Activated naive CD8-positive, alpha-beta T cell treated with anti-CD3 and anti-CD28 coated beads, Interleukin-2, amount 10 ng/mL, durations not matched to agents 7 days and 5 days (primary cell): ENCODE measurements at regions not wholly inside any gene's neighbourhood (a gene's known extent, or its start where the extent isn't known, plus 50 kb on each side); places are given as distances from the start of the nearest gene placed in this dataset.

Experiments
- ATAC-seq: fragments of 150-1000 bp; cut with Tn5 transposase; one replicate; pipeline ENCODE4 v1.10.0; 2021; ENCODE audit warnings: low read depth, moderate library complexity
- POLR2A ChIA-PET: fragments of 350-600 bp; sonication (Branson Sonifier 250); formaldehyde crosslinking; loops from one replicate; lab custom pipeline; 2021; ENCODE audit warnings: antibody characterized with exemption; lab: Charles Lee
- DNase-seq: peaks from one replicate; pipeline ENCODE4 v3.0.0; 2021
- H3K27ac Mint-ChIP-seq: one replicate; pipeline ENCODE4 v1.8.0; 2022; ENCODE audit warnings: mild to moderate bottlenecking, mixed read lengths
- H3K27me3 Mint-ChIP-seq: one replicate; pipeline ENCODE4 v1.8.0; 2022; ENCODE audit warnings: mild to moderate bottlenecking, moderate library complexity, mixed read lengths
- H3K36me3 Mint-ChIP-seq: one replicate; pipeline ENCODE4 v1.8.0; 2021; ENCODE audit warnings: mild to moderate bottlenecking, mixed read lengths
- H3K4me1 Mint-ChIP-seq: one replicate; pipeline ENCODE4 v1.8.0; 2021; ENCODE audit warnings: mixed read lengths
- H3K4me3 Mint-ChIP-seq: one replicate; pipeline ENCODE4 v1.8.0; 2022; ENCODE audit warnings: mild to moderate bottlenecking, moderate library complexity, mixed read lengths
- H3K9me3 Mint-ChIP-seq: one replicate; pipeline ENCODE4 v1.8.0; 2021; ENCODE audit warnings: mixed read lengths

DNA sequence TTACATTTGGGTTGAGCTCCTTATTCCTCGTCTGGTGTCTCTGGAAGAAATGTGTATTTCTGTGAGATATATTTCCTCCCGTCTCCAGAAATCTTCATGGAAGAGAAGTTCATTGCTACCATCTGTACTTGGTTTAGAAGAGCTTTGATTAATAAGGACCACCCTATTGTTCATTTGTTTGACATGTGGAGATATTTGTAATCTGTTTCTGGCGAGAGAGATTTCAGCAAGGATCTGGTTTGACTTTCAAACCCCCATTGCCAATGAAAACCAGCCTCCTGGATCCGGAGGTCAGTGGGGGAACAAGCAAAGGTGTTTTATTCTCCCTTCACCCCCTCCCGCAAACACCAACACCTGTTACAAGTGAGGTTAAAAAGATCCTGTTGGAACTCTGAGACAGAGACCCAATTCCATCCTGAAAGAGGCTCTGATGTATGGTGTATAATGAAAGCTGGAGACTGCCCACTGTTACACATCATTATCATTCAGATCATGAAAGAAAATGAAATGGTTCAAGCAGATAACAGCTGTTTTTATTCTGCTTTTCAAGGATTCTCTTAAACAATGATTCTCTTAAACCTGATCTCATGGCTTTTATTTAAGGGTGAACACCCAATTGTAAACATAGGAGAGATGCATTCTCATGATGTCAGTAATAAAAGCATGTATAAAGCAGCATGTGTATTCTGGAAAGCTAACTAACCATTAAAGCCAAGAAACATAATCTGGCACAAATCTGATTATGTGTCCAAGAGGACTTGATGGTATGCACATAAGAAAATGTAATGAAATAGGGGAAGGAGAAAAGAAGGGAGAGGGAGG lies 393.5 kb upstream of the ADGRL2 start:
- Mint-ChIP-seq H3K4me1 (no peaks in the 10 kb centered on the region), H3K36me3 (no peaks in the 10 kb centered on the region), H3K27ac (no peak overlapping the region), H3K9me3 (no peaks in the 10 kb centered on the region), H3K27me3 (no peaks in the 10 kb centered on the region), H3K4me3 (no peak overlapping the region)
- ATAC-seq (no peak), DNase-seq (no peak)
- POLR2A ChIA-PET = no interaction called here

DNA sequence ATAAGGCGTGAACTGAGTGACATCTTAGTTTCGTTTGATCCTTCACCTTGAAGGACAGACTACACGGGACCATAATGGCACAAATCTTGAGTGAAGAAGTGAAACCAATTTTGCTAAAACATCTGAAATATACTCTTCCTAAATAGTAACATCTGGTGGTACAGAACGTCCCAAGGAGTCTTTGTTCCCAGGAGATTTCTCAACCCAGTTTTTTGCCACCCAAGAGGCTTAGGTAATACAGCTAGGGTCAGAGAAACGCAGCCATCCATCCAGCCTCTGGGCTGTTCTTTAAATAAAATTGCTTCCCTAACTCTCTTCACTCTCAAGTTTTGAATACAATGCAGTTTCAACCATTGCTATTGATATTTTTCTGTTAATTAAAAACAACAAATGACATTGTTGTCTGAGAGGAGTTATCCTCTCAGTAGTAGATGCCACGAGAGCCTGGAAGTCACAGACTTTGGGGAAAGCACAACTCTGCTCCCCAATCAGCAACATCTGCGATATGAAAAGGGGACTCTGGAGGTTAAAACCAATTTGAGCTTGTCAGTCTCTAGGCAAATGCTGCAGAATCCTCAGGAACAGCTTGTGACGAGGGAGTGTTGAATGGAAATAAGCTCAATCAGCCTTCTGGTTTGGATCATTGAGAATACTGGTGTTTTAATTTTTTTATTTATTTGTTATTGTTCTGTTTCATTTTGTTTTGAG lies 394.3 kb upstream of the ADGRL2 start:
- H3K27ac Mint-ChIP-seq = no peak overlapping the region
- ATAC-seq = no peak
- no peak overlapping the region for H3K4me3 Mint-ChIP-seq
- H3K9me3 Mint-ChIP-seq = no peaks in the 10 kb centered on the region
- POLR2A ChIA-PET = no interaction called here
- H3K4me1 Mint-ChIP-seq = no peaks in the 10 kb centered on the region
- DNase-seq = no peak
- no peaks in the 10 kb centered on the region for H3K27me3 Mint-ChIP-seq
- H3K36me3 Mint-ChIP-seq = no peaks in the 10 kb centered on the region

DNA sequence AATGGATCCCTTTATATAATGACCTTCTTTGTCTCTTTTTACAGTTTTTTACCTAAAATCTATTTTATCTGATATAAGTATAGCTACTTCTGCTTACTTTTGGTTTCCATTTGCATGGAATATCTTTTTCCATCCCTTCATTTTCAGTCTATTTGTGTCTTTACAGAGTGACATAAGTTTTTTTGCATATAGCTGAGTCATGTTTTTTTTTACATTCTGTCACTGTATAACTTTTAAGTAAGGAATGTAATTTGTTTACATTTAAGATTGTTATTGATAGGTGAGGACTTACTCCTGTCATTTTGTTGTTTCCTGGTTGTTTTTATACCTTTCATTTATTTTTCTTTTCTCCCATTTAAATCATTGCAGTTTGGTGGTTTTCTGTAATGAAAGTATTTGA lies 402.7 kb upstream of the ADGRL2 start:
- no peak overlapping the region for H3K4me3 Mint-ChIP-seq
- H3K27ac Mint-ChIP-seq = no peak overlapping the region
- H3K36me3 Mint-ChIP-seq = no peaks in the 10 kb centered on the region
- POLR2A ChIA-PET = no interaction called here
- H3K9me3 Mint-ChIP-seq = peaks cover 7% of the 10 kb centered on the region
- H3K4me1 Mint-ChIP-seq = no peaks in the 10 kb centered on the region
- no peak for DNase-seq
- no peaks in the 10 kb centered on the region for H3K27me3 Mint-ChIP-seq
- ATAC-seq = no peak

DNA sequence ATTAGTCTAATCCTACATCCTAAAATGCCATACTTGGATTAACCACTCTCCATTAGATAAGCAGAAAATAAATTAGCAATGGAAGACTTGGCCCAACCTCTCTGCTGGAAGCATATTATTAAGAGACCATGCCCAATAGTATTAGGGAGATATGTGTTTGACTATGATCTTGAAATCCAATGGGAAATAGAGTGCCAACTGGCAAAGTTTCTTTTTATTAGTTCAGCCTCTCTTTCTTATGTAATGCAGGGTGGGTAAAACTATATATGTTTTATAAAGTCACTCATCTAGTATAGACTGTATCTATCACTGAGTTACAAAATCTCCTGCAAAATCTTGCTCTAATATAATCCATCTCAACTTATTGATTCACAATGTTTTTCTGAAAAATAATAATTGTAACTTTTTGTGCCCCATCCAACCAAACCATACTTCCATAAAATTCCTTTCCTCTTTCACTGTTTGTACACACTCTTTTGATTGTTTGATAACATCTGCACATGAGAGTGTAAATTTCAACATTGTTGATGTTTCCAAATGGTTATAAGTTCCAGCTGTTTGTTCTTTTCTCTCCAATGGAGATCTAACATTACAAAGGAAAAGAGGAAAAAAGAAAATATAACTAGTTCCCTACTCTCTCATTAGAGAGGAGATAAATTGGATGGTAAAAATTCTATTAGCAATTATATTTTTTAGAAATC lies 408.1 kb upstream of the ADGRL2 start:
- DNase-seq = no peak
- POLR2A ChIA-PET = no interaction called here
- Mint-ChIP-seq H3K36me3 (no peaks in the 10 kb centered on the region), H3K27ac (no peak overlapping the region), H3K4me1 (no peaks in the 10 kb centered on the region), H3K27me3 (no peaks in the 10 kb centered on the region), H3K9me3 (peaks cover 4% of the 10 kb centered on the region), H3K4me3 (no peak overlapping the region)
- ATAC-seq = no peak

- ATAC-seq (no peak), DNase-seq (no peak)
- Mint-ChIP-seq H3K9me3 (peaks cover 4% of the 10 kb centered on the region), H3K27me3 (no peaks in the 10 kb centered on the region), H3K4me1 (no peaks in the 10 kb centered on the region), H3K27ac (no peak overlapping the region), H3K36me3 (no peaks in the 10 kb centered on the region), H3K4me3 (no peak overlapping the region)
- POLR2A ChIA-PET = no interaction called here
Observed at GRCh38 chr1:81391125-81391828, 409.5 kb upstream of the ADGRL2 start.

DNA sequence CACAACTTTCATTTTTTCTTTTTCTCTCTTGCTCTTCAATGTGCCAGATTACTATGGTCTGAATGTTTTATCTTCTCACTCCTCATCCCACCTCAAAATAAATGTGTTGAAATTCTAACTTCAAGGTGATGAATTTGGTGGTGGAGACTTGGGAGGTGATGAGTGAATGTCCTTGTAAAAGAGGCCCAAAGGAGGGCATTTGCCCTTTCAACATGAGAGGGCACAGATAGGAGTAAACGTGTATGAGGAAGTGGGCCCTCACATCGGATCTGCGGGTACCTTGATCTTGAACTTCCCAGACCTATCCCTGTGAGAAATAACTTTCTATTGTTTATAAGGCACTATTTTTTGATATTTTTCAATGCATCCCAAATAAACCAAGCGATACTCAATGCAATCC lies 412.3 kb upstream of the ADGRL2 start:
- no peaks in the 10 kb centered on the region for H3K4me1 Mint-ChIP-seq
- POLR2A ChIA-PET = no interaction called here
- no peak overlapping the region for H3K4me3 Mint-ChIP-seq
- DNase-seq (no peak), ATAC-seq (no peak)
- H3K9me3 Mint-ChIP-seq = peaks cover 2% of the 10 kb centered on the region
- no peaks in the 10 kb centered on the region for H3K27me3 Mint-ChIP-seq
- no peak overlapping the region for H3K27ac Mint-ChIP-seq
- H3K36me3 Mint-ChIP-seq = no peaks in the 10 kb centered on the region

DNA sequence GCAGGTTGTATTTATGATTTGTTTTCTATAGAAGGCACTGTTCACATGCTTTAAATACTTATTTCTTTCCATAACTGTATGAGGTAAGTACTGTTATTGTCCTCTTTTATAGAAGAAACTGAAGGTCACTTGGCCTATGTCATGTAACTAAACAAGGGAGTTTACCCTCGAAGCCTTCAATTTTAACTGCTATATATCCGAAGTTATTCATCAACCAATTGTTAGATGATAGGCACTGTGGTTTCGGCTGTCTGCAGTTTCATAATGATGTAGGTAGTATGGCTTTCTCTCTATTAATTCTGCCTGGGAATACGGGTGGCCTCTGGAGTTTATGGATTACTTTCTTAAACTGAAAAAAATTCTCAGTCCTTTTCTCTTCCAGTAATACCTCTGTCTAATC lies 413.3 kb upstream of the ADGRL2 start:
- ATAC-seq (no peak), DNase-seq (no peak)
- peaks cover 2% of the 10 kb centered on the region for H3K9me3 Mint-ChIP-seq
- no peaks in the 10 kb centered on the region for H3K27me3 Mint-ChIP-seq
- H3K36me3 Mint-ChIP-seq = no peaks in the 10 kb centered on the region
- POLR2A ChIA-PET = no interaction called here
- H3K27ac Mint-ChIP-seq = no peak overlapping the region
- H3K4me3 Mint-ChIP-seq = no peak overlapping the region
- no peaks in the 10 kb centered on the region for H3K4me1 Mint-ChIP-seq

DNA sequence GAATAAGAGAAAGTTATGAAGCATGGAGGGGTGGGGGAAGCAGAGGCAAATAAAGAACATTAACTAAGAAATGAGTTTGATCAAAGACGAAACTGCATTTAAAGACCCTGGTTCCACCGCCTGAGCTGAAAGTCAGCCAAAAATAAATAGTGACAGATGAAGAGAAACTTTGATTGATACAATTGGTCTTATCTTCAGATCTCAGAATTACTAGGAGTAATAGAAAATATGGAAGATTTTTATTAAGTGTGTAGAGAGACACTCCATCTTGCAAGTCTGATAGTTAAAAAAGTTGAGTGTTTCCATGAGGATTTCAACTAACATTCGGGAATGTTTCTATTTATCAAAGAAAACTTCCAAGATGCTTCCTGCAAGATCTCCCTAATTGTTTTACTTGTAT lies 418.2 kb upstream of the ADGRL2 start:
- peaks cover 1% of the 10 kb centered on the region for H3K9me3 Mint-ChIP-seq
- DNase-seq (no peak), ATAC-seq (no peak)
- POLR2A ChIA-PET = no interaction called here
- no peaks in the 10 kb centered on the region for H3K36me3 Mint-ChIP-seq
- no peak overlapping the region for H3K27ac Mint-ChIP-seq
- H3K4me3 Mint-ChIP-seq = no peak overlapping the region
- H3K27me3 Mint-ChIP-seq = no peaks in the 10 kb centered on the region
- no peaks in the 10 kb centered on the region for H3K4me1 Mint-ChIP-seq

DNA sequence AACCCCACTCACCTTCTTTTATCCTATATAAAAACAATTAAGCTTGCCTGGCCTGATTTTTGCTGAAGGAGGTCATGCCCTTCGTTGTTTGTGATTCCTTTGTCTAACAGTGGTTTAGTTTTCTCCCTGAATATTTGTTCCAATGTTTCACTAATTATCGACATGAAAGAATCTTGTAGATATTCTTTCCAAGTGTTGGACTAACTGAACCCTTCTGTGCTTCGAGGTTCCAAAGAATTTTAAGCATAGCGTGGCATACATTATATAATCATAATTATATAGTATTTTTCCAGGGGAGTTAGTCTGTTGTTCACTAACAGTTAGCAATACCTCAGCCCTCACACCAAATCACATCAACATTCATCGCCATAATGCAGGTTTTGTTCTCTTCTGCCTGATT lies 418.9 kb upstream of the ADGRL2 start:
- Mint-ChIP-seq H3K27ac (no peak overlapping the region), H3K4me3 (no peak overlapping the region), H3K27me3 (no peaks in the 10 kb centered on the region), H3K9me3 (peaks cover 1% of the 10 kb centered on the region), H3K4me1 (no peaks in the 10 kb centered on the region), H3K36me3 (no peaks in the 10 kb centered on the region)
- ATAC-seq (no peak), DNase-seq (no peak)
- POLR2A ChIA-PET = no interaction called here

GRCh38 chr1:81380436-81380835 lies 420.3 kb upstream of the ADGRL2 start:
- H3K9me3 Mint-ChIP-seq = peaks cover 1% of the 10 kb centered on the region
- H3K36me3 Mint-ChIP-seq = no peaks in the 10 kb centered on the region
- POLR2A ChIA-PET = no interaction called here
- H3K4me3 Mint-ChIP-seq = no peak overlapping the region
- H3K4me1 Mint-ChIP-seq = no peaks in the 10 kb centered on the region
- no peaks in the 10 kb centered on the region for H3K27me3 Mint-ChIP-seq
- H3K27ac Mint-ChIP-seq = no peak overlapping the region
- DNase-seq (no peak), ATAC-seq (no peak)

DNA sequence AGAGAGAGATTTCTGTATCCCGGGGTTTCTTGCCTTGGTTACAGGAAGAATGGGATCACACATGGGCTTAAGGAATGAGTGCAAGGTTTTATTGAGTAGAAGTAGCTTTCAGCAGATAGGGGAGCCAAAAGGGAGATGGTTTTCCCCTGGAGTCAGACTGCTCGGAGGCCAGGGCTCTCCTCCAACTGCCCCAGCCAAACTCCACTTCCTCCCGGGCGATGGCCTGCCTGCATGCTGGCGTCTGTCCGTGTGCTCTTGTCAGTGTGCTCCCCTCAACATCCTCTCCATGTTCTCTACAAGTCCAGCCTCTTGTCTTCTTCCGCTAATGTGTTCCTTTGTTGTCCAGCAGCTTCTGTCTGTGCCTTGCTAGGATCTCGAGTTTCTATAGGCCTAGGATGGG lies 421.3 kb upstream of the ADGRL2 start:
- POLR2A ChIA-PET = no interaction called here
- Mint-ChIP-seq H3K36me3 (no peaks in the 10 kb centered on the region), H3K4me1 (no peaks in the 10 kb centered on the region), H3K27ac (no peak overlapping the region), H3K27me3 (no peaks in the 10 kb centered on the region), H3K4me3 (no peak overlapping the region), H3K9me3 (peaks cover 1% of the 10 kb centered on the region)
- DNase-seq (no peak), ATAC-seq (no peak)

DNA sequence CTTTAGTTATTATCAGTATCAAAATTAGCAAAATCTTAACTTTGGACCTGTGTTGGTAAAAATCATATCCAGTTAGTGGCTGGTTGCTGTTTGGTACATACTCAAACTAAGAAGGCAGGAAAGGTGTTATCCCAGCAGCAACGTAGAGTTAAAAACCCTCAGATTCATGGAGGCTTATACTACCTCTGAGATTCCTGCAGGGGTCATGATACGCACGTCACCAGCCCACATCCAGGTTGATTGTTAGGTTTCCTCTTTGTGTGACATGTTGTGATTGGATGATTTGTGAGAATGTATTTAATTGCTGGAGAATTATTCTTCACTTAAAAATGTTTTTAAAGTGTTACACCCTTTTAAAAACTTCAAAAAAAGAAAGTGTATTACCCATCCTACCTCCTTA lies 423.3 kb upstream of the ADGRL2 start:
- no peak overlapping the region for H3K27ac Mint-ChIP-seq
- H3K9me3 Mint-ChIP-seq = peaks cover 1% of the 10 kb centered on the region
- ATAC-seq = no peak
- POLR2A ChIA-PET = no interaction called here
- no peaks in the 10 kb centered on the region for H3K36me3 Mint-ChIP-seq
- H3K27me3 Mint-ChIP-seq = no peaks in the 10 kb centered on the region
- H3K4me3 Mint-ChIP-seq = no peak overlapping the region
- DNase-seq = no peak
- H3K4me1 Mint-ChIP-seq = no peaks in the 10 kb centered on the region

GRCh38 chr1:81375884-81376548 lies 424.7 kb upstream of the ADGRL2 start:
- no peak for ATAC-seq
- H3K36me3 Mint-ChIP-seq = no peaks in the 10 kb centered on the region
- no peak overlapping the region for H3K4me3 Mint-ChIP-seq
- H3K27ac Mint-ChIP-seq = no peak overlapping the region
- H3K9me3 Mint-ChIP-seq = peaks cover 1% of the 10 kb centered on the region
- no peaks in the 10 kb centered on the region for H3K4me1 Mint-ChIP-seq
- POLR2A ChIA-PET = no interaction called here
- DNase-seq = no peak
- H3K27me3 Mint-ChIP-seq = no peaks in the 10 kb centered on the region
